H1 (cell line): ENCODE measurements at regions not wholly inside any gene's neighbourhood (a gene's known extent, or its start where the extent isn't known, plus 50 kb on each side); places are given as distances from the start of the nearest gene placed in this dataset.

Experiments used
- PHF8 ChIP-seq: fragments of 200-600 bp; sonication (generic); conservative IDR thresholded peaks from 2 replicates; pipeline ENCODE4 v1.7.1; 2012; ENCODE audit warnings: low read depth, mild to moderate bottlenecking, inconsistent platforms, low read length, moderate library complexity
- TF ChIP-seq, protein P1 (sequence below), 3 experiments: IDR thresholded peaks; 1 replicate in 2 of 3; 2 replicates in 1 of 3; pipeline versions ENCODE4 v1.5.1 to v1.6.1; 2011; ENCODE audit warnings: low read length in 3 of 3, mild to moderate bottlenecking in 3 of 3, inconsistent platforms in 2 of 3, low read depth in 1 of 3, moderate library complexity in 1 of 3; ENCODE audit not compliant: insufficient read depth in 1 of 3; ENCODE audit errors: control extremely low read depth in 1 of 3
- TF ChIP-seq, protein P2 (sequence below): fragments of 300-600 bp; sonication (generic); IDR thresholded peaks from 2 replicates; pipeline ENCODE4 v1.7.1; 2012; ENCODE audit warnings: low read length, moderate library complexity, mild to moderate bottlenecking, inconsistent platforms; ENCODE audit not compliant: insufficient replicate concordance

DNA sequence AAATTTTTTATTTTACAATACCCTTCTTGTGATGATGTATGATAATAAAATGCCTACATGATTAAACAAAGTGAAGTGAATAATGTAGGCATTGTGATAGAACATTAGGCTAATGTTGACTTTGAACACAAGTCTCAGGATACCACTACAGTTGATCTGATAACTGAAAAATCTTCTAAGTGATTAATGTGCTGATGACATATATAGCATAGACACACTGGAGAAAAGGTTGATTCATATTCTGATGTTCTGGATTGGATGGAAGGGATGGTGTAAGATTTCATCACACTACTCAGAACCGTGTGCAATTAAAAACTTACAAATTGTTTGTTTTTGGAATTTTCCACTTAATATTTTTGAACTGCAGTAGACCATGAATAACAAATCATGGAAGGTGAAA, 738.5 kb downstream of the TECRL start (continued):
- TF ChIP-seq, protein P1, sequence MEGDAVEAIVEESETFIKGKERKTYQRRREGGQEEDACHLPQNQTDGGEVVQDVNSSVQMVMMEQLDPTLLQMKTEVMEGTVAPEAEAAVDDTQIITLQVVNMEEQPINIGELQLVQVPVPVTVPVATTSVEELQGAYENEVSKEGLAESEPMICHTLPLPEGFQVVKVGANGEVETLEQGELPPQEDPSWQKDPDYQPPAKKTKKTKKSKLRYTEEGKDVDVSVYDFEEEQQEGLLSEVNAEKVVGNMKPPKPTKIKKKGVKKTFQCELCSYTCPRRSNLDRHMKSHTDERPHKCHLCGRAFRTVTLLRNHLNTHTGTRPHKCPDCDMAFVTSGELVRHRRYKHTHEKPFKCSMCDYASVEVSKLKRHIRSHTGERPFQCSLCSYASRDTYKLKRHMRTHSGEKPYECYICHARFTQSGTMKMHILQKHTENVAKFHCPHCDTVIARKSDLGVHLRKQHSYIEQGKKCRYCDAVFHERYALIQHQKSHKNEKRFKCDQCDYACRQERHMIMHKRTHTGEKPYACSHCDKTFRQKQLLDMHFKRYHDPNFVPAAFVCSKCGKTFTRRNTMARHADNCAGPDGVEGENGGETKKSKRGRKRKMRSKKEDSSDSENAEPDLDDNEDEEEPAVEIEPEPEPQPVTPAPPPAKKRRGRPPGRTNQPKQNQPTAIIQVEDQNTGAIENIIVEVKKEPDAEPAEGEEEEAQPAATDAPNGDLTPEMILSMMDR (IDR thresholded peaks at IDR 0.05; ENCODE audit: control extremely low read depth in 1 of 3, insufficient read depth in 1 of 3, low read depth in 1 of 3, low read length in 3 of 3): no peak
- TF ChIP-seq PHF8: no peak
- TF ChIP-seq, protein P2, sequence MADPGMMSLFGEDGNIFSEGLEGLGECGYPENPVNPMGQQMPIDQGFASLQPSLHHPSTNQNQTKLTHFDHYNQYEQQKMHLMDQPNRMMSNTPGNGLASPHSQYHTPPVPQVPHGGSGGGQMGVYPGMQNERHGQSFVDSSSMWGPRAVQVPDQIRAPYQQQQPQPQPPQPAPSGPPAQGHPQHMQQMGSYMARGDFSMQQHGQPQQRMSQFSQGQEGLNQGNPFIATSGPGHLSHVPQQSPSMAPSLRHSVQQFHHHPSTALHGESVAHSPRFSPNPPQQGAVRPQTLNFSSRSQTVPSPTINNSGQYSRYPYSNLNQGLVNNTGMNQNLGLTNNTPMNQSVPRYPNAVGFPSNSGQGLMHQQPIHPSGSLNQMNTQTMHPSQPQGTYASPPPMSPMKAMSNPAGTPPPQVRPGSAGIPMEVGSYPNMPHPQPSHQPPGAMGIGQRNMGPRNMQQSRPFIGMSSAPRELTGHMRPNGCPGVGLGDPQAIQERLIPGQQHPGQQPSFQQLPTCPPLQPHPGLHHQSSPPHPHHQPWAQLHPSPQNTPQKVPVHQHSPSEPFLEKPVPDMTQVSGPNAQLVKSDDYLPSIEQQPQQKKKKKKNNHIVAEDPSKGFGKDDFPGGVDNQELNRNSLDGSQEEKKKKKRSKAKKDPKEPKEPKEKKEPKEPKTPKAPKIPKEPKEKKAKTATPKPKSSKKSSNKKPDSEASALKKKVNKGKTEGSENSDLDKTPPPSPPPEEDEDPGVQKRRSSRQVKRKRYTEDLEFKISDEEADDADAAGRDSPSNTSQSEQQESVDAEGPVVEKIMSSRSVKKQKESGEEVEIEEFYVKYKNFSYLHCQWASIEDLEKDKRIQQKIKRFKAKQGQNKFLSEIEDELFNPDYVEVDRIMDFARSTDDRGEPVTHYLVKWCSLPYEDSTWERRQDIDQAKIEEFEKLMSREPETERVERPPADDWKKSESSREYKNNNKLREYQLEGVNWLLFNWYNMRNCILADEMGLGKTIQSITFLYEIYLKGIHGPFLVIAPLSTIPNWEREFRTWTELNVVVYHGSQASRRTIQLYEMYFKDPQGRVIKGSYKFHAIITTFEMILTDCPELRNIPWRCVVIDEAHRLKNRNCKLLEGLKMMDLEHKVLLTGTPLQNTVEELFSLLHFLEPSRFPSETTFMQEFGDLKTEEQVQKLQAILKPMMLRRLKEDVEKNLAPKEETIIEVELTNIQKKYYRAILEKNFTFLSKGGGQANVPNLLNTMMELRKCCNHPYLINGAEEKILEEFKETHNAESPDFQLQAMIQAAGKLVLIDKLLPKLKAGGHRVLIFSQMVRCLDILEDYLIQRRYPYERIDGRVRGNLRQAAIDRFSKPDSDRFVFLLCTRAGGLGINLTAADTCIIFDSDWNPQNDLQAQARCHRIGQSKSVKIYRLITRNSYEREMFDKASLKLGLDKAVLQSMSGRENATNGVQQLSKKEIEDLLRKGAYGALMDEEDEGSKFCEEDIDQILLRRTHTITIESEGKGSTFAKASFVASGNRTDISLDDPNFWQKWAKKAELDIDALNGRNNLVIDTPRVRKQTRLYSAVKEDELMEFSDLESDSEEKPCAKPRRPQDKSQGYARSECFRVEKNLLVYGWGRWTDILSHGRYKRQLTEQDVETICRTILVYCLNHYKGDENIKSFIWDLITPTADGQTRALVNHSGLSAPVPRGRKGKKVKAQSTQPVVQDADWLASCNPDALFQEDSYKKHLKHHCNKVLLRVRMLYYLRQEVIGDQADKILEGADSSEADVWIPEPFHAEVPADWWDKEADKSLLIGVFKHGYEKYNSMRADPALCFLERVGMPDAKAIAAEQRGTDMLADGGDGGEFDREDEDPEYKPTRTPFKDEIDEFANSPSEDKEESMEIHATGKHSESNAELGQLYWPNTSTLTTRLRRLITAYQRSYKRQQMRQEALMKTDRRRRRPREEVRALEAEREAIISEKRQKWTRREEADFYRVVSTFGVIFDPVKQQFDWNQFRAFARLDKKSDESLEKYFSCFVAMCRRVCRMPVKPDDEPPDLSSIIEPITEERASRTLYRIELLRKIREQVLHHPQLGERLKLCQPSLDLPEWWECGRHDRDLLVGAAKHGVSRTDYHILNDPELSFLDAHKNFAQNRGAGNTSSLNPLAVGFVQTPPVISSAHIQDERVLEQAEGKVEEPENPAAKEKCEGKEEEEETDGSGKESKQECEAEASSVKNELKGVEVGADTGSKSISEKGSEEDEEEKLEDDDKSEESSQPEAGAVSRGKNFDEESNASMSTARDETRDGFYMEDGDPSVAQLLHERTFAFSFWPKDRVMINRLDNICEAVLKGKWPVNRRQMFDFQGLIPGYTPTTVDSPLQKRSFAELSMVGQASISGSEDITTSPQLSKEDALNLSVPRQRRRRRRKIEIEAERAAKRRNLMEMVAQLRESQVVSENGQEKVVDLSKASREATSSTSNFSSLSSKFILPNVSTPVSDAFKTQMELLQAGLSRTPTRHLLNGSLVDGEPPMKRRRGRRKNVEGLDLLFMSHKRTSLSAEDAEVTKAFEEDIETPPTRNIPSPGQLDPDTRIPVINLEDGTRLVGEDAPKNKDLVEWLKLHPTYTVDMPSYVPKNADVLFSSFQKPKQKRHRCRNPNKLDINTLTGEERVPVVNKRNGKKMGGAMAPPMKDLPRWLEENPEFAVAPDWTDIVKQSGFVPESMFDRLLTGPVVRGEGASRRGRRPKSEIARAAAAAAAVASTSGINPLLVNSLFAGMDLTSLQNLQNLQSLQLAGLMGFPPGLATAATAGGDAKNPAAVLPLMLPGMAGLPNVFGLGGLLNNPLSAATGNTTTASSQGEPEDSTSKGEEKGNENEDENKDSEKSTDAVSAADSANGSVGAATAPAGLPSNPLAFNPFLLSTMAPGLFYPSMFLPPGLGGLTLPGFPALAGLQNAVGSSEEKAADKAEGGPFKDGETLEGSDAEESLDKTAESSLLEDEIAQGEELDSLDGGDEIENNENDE: no peak
